DMS79 treated with DMSO at 0.1 percent for 48 hours (cell line): ENCODE measurements at regions not wholly inside any gene's neighbourhood (a gene's known extent, or its start where the extent isn't known, plus 50 kb on each side); places are given as distances from the start of the nearest gene placed in this dataset.
"Not testable (repeated sequence)": the region's sequence is repeated elsewhere in the genome, so short reads cannot be mapped to it uniquely, and the experiment has no call there.

Experiments
- DNase-seq: peaks from one replicate; lab custom pipeline; 2025; lab: John Stamatoyannopoulos, UW

- no peak for DNase-seq
Measured at GRCh38 chr5:135279328-135279727, 119.7 kb downstream of the MACROH2A1 start.

GRCh38 chr5:135276151-135276550 is 122.9 kb downstream of the MACROH2A1 start:
- DNase-seq = no peak

DNA sequence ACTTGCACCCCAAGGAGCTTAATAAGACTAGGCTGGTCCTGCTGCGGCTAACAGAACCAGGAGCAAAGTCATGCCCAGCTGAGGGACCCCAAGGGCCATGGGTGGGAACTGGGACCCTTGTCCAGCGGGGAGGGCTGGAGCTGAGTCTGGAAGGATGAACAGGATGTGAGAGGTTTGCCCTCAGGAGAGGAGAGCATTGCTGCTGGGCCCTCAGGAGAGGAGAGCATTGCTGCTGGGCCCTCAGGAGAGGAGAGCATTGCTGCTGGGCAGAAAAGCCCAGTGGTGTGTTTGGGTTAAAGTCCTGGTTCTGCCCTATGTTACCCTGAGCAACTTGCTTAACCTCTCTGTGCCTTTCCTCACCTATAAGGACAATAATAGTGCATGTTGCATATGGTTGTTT is 125.8 kb downstream of the MACROH2A1 start:
- no peak for DNase-seq

GRCh38 chr5:135272311-135272805 is 126.7 kb downstream of the MACROH2A1 start:
- DNase-seq = no peak

DNA sequence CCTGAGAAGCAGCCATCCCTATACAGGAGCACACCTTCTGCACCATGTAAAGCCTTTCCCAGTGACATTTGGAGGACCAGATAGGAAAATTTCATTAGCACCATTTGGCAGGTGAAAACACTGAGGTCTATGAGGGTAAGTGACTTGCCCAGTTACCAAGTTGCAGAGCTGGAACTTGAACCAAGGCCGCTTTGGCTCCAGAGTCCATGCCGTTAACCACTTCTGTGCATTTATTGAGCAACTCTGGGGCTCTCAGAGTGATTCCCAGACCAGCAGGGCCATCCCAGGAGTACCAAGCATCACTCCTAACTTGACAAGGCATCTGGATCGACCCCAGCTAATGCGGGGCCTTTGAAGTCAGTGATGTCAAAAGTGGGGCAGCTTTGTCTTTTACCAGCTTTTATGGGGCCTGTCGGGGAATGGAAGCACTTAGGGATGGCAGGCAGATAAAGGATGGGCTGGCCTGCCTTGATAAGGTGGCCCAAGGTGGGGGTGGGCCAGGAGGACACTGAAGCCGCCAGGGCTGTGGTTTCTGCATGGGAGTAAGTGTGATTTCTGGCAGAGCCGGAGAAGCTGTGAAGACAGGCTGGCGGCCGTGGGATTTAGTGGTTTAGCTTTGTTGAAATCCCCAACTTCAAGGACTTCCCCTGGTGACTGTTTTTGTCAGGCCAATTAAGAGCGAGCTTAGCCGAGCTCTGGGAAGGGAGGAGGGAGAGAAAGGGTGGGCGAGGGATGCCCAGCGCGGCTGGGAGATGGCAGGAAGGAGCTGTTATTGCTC is 127.3 kb downstream of the MACROH2A1 start:
- no peak for DNase-seq

DNA sequence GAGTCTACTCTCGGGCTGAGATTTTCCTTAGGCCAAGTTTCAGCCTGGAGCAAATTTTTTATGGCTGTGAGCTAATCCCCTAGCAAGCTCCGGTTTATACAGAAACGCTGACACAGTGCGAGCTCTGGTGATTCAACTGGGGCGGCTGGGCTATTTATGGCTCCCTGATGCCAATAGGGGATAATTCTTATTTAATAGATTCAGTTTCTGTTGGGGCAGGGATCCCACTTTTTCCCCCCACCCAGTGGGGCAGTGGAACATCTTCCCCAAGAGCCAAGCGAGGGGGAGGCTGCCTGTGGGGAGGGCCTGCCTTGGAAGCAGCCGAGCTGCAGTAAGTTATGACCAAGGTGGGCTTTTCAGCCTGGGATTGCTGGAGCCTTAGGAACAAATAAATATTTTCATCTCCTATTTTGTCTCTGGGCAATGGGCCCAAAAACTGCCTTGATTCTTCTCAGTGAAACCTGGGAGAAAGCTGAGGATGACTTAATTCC is 129.1 kb downstream of the MACROH2A1 start:
- DNase-seq = no peak

GRCh38 chr5:135269199-135269598 is 129.8 kb downstream of the MACROH2A1 start:
- no peak for DNase-seq

GRCh38 chr5:135266975-135267374 is 132.1 kb downstream of the MACROH2A1 start:
- no peak for DNase-seq

GRCh38 chr5:135266303-135266635 is 132.8 kb downstream of the MACROH2A1 start:
- no peak for DNase-seq

GRCh38 chr5:135265497-135266302 is 133.3 kb downstream of the MACROH2A1 start:
- DNase-seq = no peak

DNA sequence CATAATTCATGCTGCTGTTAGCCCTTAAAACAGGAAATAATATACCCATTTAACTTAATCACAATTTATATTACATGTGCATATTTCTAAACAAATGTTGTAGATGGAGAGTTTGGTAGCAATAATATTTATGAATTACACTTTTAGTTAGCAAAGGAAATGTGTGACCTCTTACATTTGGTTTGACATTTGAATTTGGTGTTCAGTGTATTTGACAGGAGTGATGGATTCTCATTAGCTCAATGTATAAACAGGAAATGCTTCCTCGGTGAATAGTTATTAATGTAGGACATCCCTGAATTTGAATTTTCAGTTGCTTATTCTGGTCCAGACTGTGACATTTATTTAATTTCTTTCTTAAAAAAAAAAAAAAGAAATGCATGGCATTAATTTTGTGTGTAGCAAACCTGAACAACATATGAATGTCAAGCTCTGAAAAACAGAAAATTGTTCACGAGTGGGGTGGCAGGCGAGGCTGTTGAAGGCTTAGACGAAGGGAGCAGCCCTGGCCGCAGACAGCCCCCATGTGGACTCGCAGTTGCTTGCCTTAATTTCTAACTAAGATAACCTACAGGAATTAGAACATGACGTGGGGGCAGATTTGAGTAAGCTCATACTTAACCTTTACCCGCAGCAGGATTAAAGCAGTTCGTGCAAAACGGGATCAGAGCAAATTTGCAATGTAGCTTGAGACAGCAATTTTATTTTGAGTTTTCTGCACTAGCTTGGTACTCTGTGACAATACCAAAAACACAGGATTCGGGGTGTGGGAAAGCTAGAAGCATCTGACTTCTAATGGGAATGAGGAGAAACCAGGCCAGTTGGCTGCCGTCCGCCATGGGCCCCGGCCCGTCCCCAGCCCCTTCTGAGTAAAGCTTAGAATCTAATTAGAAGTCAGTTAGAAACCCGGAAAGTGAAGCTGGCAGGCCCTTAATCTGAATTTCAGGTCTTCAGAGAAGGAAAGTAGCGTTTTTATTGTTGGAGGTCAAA is 134.3 kb downstream of the MACROH2A1 start:
- DNase-seq = no peak

GRCh38 chr5:135263022-135263668 is 135.9 kb downstream of the MACROH2A1 start:
- no peak for DNase-seq

DNA sequence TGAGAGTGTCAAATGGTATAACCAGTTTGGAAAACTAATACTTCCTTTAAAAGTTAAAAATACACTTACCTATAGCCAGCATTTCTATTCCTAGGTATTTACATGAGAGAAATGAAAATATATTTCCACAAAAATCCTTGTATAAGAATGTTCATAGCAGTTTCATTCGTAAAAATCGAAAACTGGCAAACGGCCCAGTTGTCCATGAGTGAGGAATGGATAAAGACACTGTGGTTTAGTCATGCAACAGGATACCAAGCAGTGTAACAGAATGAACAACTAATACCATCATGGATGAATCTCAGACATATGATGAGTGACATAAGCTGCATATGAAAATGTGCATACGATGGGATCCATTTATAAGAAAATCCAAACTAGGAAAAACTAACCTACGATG is 136.7 kb downstream of the MACROH2A1 start:
- no peak for DNase-seq

DNA sequence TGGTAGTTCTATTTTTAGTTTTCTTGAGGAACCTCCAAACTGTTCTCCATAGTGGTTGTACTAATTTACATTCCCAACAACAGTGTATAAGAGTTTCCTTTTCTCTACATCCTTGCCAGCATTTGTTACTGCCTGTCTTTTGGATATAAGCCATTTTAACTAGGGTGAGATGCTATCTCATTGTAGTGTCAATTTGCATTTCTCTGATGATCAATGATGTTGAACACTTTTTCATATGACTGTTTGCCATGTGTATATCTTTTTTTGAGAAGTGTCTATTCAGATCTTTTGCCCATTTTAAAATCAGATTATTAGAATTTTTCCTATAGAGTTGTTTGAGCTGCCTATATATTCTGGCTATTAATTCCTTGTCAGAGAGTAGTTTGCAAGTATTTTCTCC is 138.9 kb downstream of the MACROH2A1 start:
- DNase-seq = not testable (repeated sequence)

- DNase-seq = no peak
Measured at GRCh38 chr5:135255461-135256178, 143.4 kb downstream of the MACROH2A1 start.

- peak; percentile 14 for DNase-seq
Measured at GRCh38 chr5:135254183-135254582, 144.8 kb downstream of the MACROH2A1 start.

GRCh38 chr5:135253601-135254178 is 145.3 kb downstream of the MACROH2A1 start:
- peak; percentile 51 for DNase-seq

GRCh38 chr5:135251093-135251492 is 147.9 kb downstream of the MACROH2A1 start:
- DNase-seq = no peak

DNA sequence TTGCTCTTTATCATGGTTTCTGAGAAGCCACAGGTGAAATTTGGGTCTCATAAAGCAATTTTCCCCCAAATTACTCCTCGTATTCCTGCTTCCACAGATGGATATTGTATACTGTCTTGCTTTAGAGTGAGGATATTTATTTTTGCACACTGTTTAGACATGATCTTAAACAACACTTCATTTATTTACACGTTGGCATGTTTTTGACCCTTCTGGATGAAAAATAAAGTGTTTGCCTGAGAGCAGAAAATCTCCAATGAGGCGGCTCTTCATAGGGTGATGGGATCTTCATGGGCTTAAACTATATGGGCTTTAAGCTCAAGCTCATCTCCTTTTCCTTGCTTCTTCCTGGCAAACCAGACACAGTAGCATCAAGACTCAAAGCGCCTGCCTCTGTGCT is 148.4 kb downstream of the MACROH2A1 start:
- DNase-seq = no peak

DNA sequence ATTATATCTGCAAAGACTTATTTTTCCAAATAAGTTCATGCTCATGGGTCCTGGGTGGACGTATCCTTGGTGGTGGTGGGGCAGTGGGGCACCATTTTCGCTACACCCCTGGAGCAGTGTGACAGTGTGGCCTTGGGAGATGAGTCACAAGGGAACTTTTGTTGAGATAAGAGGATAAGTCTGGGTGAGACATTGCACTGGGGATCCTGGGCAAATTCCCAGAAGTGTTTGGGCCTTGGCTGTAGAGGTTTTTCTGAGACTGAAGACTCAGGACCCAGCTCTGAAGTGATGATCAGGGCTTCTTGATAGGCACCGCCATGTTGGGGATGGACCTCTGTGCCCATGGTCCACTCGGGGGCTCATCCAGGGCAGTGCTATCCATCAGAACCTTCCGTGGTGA is 149.4 kb downstream of the MACROH2A1 start:
- no peak for DNase-seq
